Dedifferentiated amniotic fluid mesenchymal stem cell (primary cell): ENCODE measurements at regions not wholly inside any gene's neighbourhood (a gene's known extent, or its start where the extent isn't known, plus 50 kb on each side); places are given as distances from the start of the nearest gene placed in this dataset.

Experiments used
- DNase-seq: peaks from one replicate; pipeline ENCODE4 v3.0.0-alpha.2; 2016; ENCODE audit errors: extremely low spot score

DNA sequence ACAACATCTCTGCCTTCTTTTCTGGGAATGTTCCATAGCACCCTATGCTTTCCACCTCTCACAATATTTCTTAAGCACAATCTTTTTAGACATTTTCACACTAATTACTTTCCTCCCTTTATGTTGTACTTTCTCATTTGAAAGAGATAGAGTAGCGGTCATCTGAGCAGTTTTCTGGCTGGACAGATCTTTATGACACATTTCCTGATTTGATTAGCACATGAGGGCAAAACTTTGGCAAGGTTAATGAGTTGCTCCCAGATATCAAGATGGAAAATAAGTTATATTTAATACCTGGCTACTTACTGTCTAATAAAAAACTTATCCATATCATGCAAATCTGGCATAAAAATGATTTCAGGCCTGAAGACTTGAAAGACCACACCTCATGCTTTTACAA lies 723.9 kb downstream of the SOCS6 start:
- DNase-seq, result no peak

GRCh38 chr18:71011389-71011788 lies 722.5 kb downstream of the SOCS6 start:
- no peak for DNase-seq

GRCh38 chr18:71008257-71008656 lies 719.4 kb downstream of the SOCS6 start:
- no peak for DNase-seq

GRCh38 chr18:71001597-71001996 lies 712.8 kb downstream of the SOCS6 start:
- DNase-seq, result no peak

- no peak for DNase-seq
Measured at GRCh38 chr18:70998490-70998889, 709.6 kb downstream of the SOCS6 start.

DNA sequence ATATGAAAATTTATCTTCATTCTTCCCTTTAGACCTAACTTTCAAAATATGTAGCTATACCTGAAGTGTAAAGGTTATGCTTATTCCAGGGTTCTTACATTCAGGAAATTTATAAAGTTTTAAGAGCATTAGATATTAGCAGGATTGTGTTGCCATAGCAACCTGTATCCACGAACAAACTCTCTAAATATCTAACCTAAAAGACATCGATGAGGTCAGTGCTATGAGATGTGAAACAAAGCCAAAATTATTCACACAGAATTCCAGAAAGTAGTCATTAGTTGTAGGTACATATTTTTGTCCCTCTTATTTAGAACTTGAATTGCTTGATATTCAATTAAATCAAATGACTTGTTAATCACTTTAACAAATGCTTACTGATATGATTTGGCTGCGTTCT lies 705.3 kb downstream of the SOCS6 start:
- no peak for DNase-seq

- DNase-seq, result no peak
Measured at GRCh38 chr18:70991577-70991976, 702.7 kb downstream of the SOCS6 start.

- DNase-seq, result no peak
Measured at GRCh38 chr18:70985948-70986347, 697.1 kb downstream of the SOCS6 start.

- no peak for DNase-seq
Measured at GRCh38 chr18:70982292-70982691, 693.4 kb downstream of the SOCS6 start.

DNA sequence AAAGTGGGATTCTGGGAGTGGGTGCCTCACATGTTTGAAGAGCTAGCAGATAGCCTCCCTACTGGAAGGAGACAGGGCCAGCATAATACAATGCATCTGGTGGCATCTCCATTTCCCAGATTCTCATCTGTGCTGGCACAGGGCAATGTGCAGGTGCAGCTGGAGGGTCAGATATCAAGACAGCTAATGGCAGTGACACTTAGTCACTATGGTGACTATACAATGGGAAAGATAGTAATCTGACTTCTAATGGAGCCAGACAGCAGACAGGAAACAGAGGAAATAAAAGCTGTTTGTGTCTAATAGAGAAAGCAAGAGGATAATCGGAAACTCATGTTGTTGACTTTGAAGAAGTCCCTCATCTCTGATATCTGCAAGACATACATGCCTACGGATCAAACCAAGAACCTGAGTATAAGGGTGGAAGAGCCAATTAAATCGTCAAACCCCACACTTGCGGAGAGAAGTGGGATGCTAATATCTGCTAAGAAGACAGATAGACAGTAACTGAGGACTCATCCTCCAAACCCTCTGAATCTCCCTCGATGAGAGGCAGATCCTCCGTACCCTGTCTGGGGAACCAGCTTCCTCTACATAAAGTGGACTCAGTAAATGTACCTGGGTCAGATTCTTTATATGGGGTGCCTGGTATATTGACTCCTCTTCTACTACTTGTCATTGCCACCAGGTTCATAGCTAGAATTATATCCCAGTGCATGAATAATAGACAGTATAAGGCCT lies 692.7 kb downstream of the SOCS6 start:
- no peak for DNase-seq

DNA sequence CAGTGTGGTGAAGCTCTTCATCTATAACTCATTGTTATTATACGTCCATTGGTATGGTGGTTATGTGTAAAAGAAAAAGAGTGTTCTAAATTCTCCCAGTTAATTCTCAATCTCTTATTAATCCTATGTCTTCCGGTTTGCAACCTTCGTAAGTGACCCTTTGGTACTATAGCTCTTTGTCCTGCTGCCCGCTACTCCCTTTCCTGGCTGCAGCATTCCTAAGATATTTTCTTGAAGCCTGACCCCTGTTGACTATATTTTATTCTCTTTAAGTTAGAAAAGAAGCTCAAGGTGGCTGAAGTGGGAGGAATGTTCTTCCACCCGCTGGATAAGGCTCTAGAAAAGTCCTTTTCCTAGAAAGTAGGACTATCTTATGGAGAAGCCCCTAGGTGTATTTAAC lies 684.8 kb downstream of the SOCS6 start:
- no peak for DNase-seq

GRCh38 chr18:70966419-70966818 lies 677.6 kb downstream of the SOCS6 start:
- no peak for DNase-seq

DNA sequence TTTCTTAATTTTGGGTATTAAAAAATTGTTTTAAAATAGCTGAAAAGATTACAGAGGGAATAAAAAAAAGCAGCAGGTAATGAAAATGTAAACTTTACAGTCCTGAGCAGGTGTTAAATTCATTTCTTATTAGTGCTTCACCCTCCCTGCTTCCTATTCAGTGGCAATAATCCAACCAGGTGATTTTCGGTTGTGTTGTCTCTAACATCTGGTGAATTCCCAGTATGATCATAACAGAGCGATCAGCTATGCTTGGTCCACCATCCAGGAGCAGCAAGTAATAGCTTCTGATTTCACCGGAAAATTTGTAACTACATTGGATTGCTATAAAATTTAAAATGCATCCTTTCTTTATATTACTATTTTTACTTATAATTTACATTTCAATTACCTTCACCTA lies 673.1 kb downstream of the SOCS6 start:
- DNase-seq, result no peak

DNA sequence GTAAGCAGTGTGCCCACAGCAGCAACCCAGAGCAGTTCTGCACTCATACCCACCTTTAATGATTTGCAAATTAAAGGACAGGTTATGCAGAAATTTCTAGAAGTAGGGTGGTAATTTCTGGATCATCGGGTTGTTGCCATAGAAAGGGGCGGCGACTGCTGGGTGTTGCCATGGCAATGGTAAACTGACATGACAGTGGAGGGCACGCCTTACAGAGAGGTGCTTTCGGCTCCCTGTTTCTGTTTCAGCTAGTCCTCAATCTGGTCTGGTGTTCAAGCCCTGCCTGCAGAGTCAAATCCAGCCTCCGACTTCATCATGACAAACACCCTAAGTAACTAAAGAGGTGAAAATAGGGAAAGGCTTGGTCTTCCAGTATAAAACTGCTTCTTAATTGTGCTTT lies 667.7 kb downstream of the SOCS6 start:
- DNase-seq, result no peak

DNA sequence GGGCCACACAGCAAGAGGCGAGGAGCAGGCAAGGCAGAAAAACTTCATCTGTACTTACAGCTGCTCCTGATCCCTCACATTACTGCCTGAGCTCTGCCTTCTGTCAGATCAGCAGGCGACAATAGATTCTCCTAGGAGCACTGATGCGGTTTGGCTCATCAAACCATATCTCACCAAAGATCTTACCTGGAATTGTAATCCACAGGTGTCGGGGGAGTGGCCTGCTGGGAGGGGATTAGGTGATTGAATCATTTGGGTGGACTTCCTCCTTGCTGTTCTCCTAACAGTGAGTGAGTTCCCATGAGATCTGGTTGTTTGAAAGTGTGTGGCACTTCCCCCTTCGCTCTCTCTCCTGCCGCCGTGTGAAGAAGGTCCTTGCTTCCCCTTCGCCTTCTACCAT lies 647.3 kb downstream of the SOCS6 start:
- DNase-seq, result no peak

DNA sequence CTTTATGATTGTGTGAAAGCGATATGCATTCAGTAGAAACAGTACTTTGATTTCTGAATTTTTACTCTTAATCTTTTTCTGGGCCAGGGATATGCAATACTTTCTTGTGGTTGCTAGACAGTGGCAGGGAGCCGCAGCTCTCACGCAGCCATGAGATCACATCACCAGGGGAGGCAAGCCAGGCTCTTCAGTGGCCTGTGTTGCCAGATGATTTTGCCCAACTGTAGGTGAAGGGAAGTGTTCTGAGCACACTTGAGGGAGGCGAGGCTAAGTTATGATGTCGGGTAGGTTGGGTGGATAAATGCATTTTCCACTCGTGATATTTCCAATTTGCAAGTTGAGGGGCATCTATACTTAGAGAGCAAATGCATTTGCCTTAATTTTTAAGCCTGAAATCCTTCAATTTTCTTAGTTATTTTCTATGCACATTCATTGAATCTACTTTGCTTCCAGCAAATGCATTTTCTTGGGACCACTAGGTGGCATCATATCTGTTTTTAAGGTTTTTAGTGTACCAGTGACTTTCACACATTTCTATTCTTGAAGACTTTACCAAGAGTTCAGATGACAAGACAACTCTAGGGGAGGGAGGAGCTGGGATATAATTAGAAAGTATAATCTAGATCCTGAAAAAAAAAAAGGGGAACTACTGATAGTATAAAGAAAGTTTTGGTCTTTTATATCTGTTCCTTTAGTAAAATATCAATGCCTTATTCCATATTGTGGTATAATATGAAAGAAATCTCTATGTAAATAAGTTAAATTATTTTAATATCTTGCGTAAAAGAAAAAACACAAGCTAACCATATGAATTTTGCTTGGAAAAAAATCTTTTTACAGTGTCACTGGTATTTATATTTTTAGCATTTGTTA lies 643.3 kb downstream of the SOCS6 start:
- peak; percentile 33 for DNase-seq

DNA sequence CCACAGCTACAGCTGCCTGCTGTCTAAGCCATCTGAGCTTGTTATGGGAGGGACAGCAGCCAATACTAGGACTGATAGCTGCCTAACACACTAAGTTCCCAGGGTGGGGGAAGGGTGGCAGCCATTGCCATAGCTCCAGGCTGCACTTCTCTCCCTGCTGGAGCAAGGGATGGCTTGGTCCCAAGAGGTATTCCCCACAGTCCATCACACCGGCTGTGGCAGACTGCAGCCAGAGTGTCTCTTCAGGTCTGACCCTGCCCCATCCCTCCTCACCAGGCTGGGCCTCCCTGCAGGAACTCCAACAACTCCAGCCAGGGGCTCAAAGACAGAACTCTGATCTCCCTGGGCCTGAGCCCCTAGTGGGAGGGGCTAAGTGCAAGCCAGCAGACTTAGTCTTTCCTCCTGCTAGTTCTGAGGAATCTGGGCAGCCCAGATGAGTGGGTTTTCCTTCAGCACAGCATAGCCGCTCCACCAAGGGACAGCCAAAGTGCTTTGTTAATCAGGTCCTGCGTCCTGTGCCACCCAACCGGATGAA lies 632.1 kb downstream of the SOCS6 start:
- DNase-seq, result no peak

DNA sequence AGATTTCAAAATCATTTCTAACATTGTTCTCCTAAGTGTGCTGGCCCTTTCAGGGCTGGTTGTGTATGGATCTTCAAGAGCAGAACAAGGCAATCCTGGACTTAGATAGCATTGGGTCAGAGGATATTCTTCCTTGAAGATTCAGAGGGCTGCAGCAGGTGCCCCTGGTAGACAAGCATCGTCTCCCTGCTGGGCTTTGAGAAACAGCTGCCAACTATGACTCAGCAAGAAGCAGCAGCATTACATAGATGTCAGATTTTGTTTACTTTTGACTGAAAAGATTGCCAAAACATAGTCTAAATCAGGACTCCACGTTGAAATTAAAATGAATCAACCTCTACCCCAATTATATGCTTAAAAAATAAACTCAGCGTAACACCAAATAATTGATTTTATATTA lies 618.8 kb downstream of the SOCS6 start:
- DNase-seq, result no peak

- no peak for DNase-seq
Measured at GRCh38 chr18:70892381-70892780, 603.5 kb downstream of the SOCS6 start.

DNA sequence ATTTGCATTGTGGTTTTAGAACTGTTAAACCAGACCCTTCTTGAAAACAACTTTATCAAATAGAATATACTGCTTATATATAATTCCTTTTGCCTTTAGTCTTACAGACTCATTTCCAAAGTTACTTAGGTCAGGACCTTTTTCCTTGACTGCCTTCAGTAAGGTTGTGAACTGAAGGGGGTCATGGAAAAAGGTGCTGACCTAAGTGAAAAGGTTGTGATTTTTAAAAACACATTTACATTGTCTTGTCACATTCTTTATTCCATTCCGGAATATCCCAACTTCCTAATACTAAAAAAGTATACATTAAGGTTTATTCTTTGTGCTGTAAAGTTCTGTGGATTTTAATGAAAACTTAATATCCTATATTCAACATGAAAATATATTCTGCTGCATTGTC lies 581.4 kb downstream of the SOCS6 start:
- no peak for DNase-seq

DNA sequence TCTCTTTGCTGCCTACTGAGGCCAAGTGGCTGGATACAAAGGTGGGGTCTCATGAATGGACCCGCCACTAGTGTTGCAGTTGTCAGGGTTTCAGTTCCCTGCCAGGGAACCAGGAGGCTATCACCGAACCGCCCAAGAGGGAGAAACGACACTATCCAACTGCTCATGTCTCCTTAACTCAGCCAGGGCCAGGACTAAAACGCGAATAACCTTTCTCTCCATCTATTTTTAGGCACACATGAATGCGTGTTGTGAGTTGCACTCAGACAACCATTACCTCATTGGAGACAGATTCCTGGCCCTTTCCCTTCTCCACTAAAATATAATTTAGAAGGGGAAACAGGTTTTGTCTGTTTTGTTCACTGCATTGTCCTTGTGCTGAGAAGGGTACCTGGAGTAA lies 559.5 kb downstream of the SOCS6 start:
- no peak for DNase-seq

DNA sequence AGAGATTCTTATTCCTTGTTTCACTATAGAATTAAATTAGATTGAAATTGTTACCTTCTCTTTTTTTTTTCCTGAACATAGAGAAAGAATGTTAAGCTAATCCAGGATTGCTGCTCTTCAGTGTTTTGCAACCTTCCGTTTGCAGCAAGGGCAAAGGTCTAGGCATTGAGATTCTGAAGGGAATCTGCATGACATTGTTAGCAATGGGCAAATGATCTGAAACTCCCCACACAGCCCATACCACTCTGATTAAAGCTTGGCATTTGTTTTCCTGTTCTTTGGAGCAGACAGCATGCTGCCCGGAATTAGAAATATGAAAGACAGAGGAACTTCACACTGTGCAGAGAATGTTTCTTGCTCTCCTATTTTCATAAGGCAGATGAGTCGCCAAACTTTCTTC lies 551.8 kb downstream of the SOCS6 start:
- DNase-seq, result no peak

DNA sequence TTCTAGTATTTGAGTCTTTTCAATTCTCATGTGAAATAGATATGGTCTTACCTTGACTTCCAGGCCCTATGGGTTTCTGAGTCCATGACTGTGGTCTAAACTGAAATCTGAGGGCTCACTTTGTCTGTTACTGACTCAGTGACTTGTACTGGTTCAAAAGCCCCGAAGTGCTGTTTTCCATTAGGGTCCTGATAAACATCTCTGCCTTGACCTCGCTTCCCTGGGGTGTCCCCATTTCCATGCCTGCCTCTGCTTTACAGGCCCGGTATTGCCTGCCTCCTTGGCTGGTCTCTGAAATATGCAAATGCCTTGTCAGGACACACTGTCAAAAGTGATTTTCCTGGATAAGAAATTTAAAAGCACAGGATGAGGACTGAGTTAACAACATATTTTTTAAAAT lies 538.8 kb downstream of the SOCS6 start:
- no peak for DNase-seq
